ENCODE measurements at regions not wholly inside any gene's neighbourhood (a gene's known extent, or its start where the extent isn't known, plus 50 kb on each side); places are given as distances from the start of the nearest gene placed in this dataset.
"Not testable (repeated sequence)": the region's sequence is repeated elsewhere in the genome, so short reads cannot be mapped to it uniquely, and the experiment has no call there.

GRCh38 chr2:125408874-125409538 lies 1247.0 kb upstream of the GYPC start:
- no peaks in the 10 kb centered on the region for H3K4me1 ChIP-seq (ENCODE audit: insufficient read depth, low read length, poor library complexity, severe bottlenecking)
- no TSS peak for BruUV-seq (replicated peaks)
- no peak overlapping the region for H3K4me3 ChIP-seq (ENCODE audit: low read depth, low read length, poor library complexity, severe bottlenecking)
- TF ChIP-seq EZH2 (IDR thresholded peaks at IDR 0.05; ENCODE audit: borderline replicate concordance, low read depth, low read length, poor library complexity, severe bottlenecking) (no peak), CTCF (conservative IDR thresholded peaks at IDR 0.05; ENCODE audit: low read depth, low read length) (no peak)
- DNase-seq (ENCODE audit: low spot score), result no peak
- CTCF ChIA-PET, result no interaction called here
- POLR2A ChIA-PET (ENCODE audit: low non-redundant PET), result interaction anchor here (0.6 kb wide), 1 partner anchor 445 kb away, joined by 3 read pairs; no protein-coding TSS in a partner anchor
- no peaks in the 10 kb centered on the region for H3K27me3 ChIP-seq (replicated peaks; ENCODE audit: insufficient read depth, low read depth, low read length, poor library complexity)
- H3K27ac ChIP-seq (ENCODE audit: low read depth, low read length, poor library complexity, severe bottlenecking), result no peak overlapping the region
- H3K9me3 ChIP-seq (ENCODE audit: low read depth, low read length, poor library complexity, severe bottlenecking), result peaks cover 5% of the 10 kb centered on the region
- intact Hi-C loops (cut with micrococcal nuclease; ENCODE audit: unreplicated experiment), result no loop called here
- H3K36me3 ChIP-seq (ENCODE audit: insufficient read depth, low read length, poor library complexity, severe bottlenecking), result no peaks in the 10 kb centered on the region

DNA sequence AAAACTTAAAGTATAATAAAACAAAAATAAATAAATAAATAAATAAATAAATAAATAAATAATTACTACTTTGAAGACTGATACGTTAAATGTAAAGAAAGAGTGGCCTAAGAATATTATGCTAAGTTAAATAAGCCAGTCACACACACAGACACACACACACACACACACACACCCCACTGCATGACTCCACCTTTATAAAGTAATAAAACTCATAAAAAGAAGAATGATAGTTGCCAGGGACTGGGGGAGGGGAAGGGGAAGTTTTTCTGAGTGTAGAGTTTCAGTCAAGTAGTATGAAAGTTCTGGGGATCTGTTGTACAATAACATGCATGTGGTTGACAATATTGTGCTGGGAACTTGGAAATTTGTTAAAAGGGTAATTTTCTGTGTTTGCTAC lies 1237.5 kb upstream of the GYPC start:
- ChIA-PET CTCF (no interaction called here), POLR2A (ENCODE audit: low non-redundant PET) (no interaction called here)
- TF ChIP-seq EZH2 (IDR thresholded peaks at IDR 0.05; ENCODE audit: borderline replicate concordance, low read depth, low read length, poor library complexity, severe bottlenecking) (no peak), CTCF (conservative IDR thresholded peaks at IDR 0.05; ENCODE audit: low read depth, low read length) (no peak)
- BruUV-seq (replicated peaks), result no TSS peak
- H3K4me1 ChIP-seq (ENCODE audit: insufficient read depth, low read length, poor library complexity, severe bottlenecking), result no peaks in the 10 kb centered on the region
- H3K36me3 ChIP-seq (ENCODE audit: insufficient read depth, low read length, poor library complexity, severe bottlenecking), result no peaks in the 10 kb centered on the region
- no peak for DNase-seq (ENCODE audit: low spot score)
- no peaks in the 10 kb centered on the region for H3K27me3 ChIP-seq (replicated peaks; ENCODE audit: insufficient read depth, low read depth, low read length, poor library complexity)
- H3K9me3 ChIP-seq (ENCODE audit: low read depth, low read length, poor library complexity, severe bottlenecking), result peaks cover 8% of the 10 kb centered on the region
- intact Hi-C loops (cut with micrococcal nuclease; ENCODE audit: unreplicated experiment), result no loop called here
- no peak overlapping the region for H3K27ac ChIP-seq (ENCODE audit: low read depth, low read length, poor library complexity, severe bottlenecking)
- no peak overlapping the region for H3K4me3 ChIP-seq (ENCODE audit: low read depth, low read length, poor library complexity, severe bottlenecking)

GRCh38 chr2:125422198-125422770 lies 1233.7 kb upstream of the GYPC start:
- H3K27me3 ChIP-seq (replicated peaks; ENCODE audit: insufficient read depth, low read depth, low read length, poor library complexity); intact Hi-C loops (cut with micrococcal nuclease; ENCODE audit: unreplicated experiment); CTCF ChIA-PET; DNase-seq (ENCODE audit: low spot score); H3K4me3 ChIP-seq (ENCODE audit: low read depth, low read length, poor library complexity, severe bottlenecking); H3K36me3 ChIP-seq (ENCODE audit: insufficient read depth, low read length, poor library complexity, severe bottlenecking); H3K9me3 ChIP-seq (ENCODE audit: low read depth, low read length, poor library complexity, severe bottlenecking); H3K27ac ChIP-seq (ENCODE audit: low read depth, low read length, poor library complexity, severe bottlenecking); BruUV-seq (replicated peaks); POLR2A ChIA-PET (ENCODE audit: low non-redundant PET); H3K4me1 ChIP-seq (ENCODE audit: insufficient read depth, low read length, poor library complexity, severe bottlenecking): not testable (repeated sequence)

DNA sequence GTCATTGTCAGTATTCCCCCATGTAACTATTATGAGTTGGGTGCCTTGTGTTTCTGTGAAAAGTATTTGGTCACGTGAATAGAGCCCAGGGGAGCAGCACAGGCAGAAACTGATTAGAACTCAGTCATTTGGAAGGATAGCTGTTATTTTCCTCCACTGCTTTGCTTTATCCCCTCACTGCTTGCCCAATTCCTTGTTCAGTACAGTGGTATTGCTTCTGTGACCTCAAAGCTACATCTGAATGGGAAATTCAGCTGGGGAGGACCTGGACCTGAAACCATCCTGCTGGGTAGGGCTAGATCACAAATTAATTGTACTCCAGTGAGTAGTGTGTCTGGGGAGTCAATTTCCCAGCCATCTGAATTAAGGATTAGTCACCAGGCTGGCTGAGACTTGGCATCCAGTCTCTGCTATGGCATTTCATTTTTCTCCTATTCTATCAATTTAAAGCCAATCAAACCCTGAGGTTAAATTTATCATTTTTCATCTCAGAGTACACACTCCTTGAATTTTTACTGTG lies 1231.6 kb upstream of the GYPC start:
- Histone ChIP-seq H3K36me3 (ENCODE audit: insufficient read depth, low read length, poor library complexity, severe bottlenecking) (no peaks in the 10 kb centered on the region), H3K4me1 (ENCODE audit: insufficient read depth, low read length, poor library complexity, severe bottlenecking) (no peaks in the 10 kb centered on the region), H3K27me3 (replicated peaks; ENCODE audit: insufficient read depth, low read depth, low read length, poor library complexity) (no peaks in the 10 kb centered on the region), H3K27ac (ENCODE audit: low read depth, low read length, poor library complexity, severe bottlenecking) (no peak overlapping the region), H3K4me3 (ENCODE audit: low read depth, low read length, poor library complexity, severe bottlenecking) (no peak overlapping the region), H3K9me3 (ENCODE audit: low read depth, low read length, poor library complexity, severe bottlenecking) (peaks cover 10% of the 10 kb centered on the region)
- no peak for DNase-seq (ENCODE audit: low spot score)
- intact Hi-C loops (cut with micrococcal nuclease; ENCODE audit: unreplicated experiment), result no loop called here
- ChIA-PET CTCF (no interaction called here), POLR2A (ENCODE audit: low non-redundant PET) (no interaction called here)
- no TSS peak for BruUV-seq (replicated peaks)
- TF ChIP-seq CTCF (conservative IDR thresholded peaks at IDR 0.05; ENCODE audit: low read depth, low read length) (no peak), EZH2 (IDR thresholded peaks at IDR 0.05; ENCODE audit: borderline replicate concordance, low read depth, low read length, poor library complexity, severe bottlenecking) (no peak)
